A673 (cell line): ENCODE measurements at regions not wholly inside any gene's neighbourhood (a gene's known extent, or its start where the extent isn't known, plus 50 kb on each side); places are given as distances from the start of the nearest gene placed in this dataset.

Experiments
- BruUV-seq: library from RNA; stranded (reverse); fragments of 400-500 nt; replicated peaks from 2 replicates; lab custom pipeline; 2021; lab: Mats Ljungman, UMichigan
- CTCF ChIA-PET: fragments of 300-600 bp; sonication (Branson Sonifier 250); formaldehyde crosslinking; loops from one replicate; lab custom pipeline; 2022; ENCODE audit warnings: antibody characterized with exemption; lab: Charles Lee
- POLR2A ChIA-PET: fragments of 300-600 bp; sonication (Branson Sonifier 250); formaldehyde crosslinking; loops from one replicate; lab custom pipeline; 2022; ENCODE audit warnings: antibody characterized with exemption; ENCODE audit not compliant: low non-redundant PET; lab: Charles Lee
- DNase-seq: peaks from one replicate; pipeline ENCODE4 v3.0.0-alpha.2; 2015; ENCODE audit warnings: low spot score
- H3K27ac ChIP-seq: fragments of 200-600 bp; sonication (generic); 2 replicates; pipeline ENCODE4 v1.5.1; 2016; ENCODE audit warnings: mixed run types, low read depth, mild to moderate bottlenecking, mixed read lengths, antibody characterized with exemption, low read length; ENCODE audit not compliant: poor library complexity, severe bottlenecking
- H3K27me3 ChIP-seq: fragments of 200-600 bp; sonication (generic); replicated peaks from 2 replicates; pipeline ENCODE4 v1.6.1; 2017; ENCODE audit warnings: mixed run types, low read depth, mild to moderate bottlenecking, mixed read lengths, antibody characterized with exemption, low read length; ENCODE audit not compliant: insufficient read depth, poor library complexity
- H3K36me3 ChIP-seq: fragments of 200-600 bp; sonication (generic); 2 replicates; pipeline ENCODE4 v1.6.1; 2016; ENCODE audit warnings: mixed run types, mild to moderate bottlenecking, mixed read lengths, antibody characterized with exemption, low read length; ENCODE audit not compliant: insufficient read depth, poor library complexity, severe bottlenecking
- H3K4me1 ChIP-seq: fragments of 200-600 bp; sonication (generic); 2 replicates; pipeline ENCODE4 v1.6.1; 2017; ENCODE audit warnings: mixed run types, mild to moderate bottlenecking, mixed read lengths, antibody characterized with exemption, low read length; ENCODE audit not compliant: insufficient read depth, poor library complexity, severe bottlenecking
- H3K4me3 ChIP-seq: fragments of 200-600 bp; sonication (generic); 2 replicates; pipeline ENCODE4 v1.5.1; 2016; ENCODE audit warnings: low read depth, mixed run types, mild to moderate bottlenecking, mixed read lengths, low read length; ENCODE audit not compliant: poor library complexity, severe bottlenecking
- H3K9me3 ChIP-seq: fragments of 200-600 bp; sonication (generic); 2 replicates; pipeline ENCODE4 v1.6.1; 2016; ENCODE audit warnings: mixed run types, low read depth, mild to moderate bottlenecking, mixed read lengths, antibody characterized with exemption, low read length; ENCODE audit not compliant: poor library complexity, severe bottlenecking
- EZH2 ChIP-seq: fragments of 200-600 bp; sonication (generic); IDR thresholded peaks from 2 replicates; pipeline ENCODE4 v1.6.1; 2017; ENCODE audit warnings: borderline replicate concordance, low read depth, mild to moderate bottlenecking, mixed read lengths, antibody characterized with exemption, low read length; ENCODE audit not compliant: poor library complexity, severe bottlenecking
- intact Hi-C: fragments of 100-400 bp; cut with micrococcal nuclease; formaldehyde crosslinking; loops from one replicate; pipeline ENCODE4 v1.10.0; 2022; ENCODE audit not compliant: unreplicated experiment
- TF ChIP-seq, protein P1 (sequence below): fragments of 300-800, 200-600 bp; sonication (generic); conservative IDR thresholded peaks from 2 replicates; pipeline ENCODE4 v1.5.1; 2017; ENCODE audit warnings: low read depth, mild to moderate bottlenecking, antibody characterized with exemption, low read length, moderate library complexity, mixed read lengths

- H3K4me3 ChIP-seq, result no peak overlapping the region
- H3K36me3 ChIP-seq, result no peaks in the 10 kb centered on the region
- no peaks in the 10 kb centered on the region for H3K9me3 ChIP-seq
- H3K27me3 ChIP-seq, result no peaks in the 10 kb centered on the region
- no TSS peak for BruUV-seq
- no peak for TF ChIP-seq EZH2
- TF ChIP-seq, protein P1, sequence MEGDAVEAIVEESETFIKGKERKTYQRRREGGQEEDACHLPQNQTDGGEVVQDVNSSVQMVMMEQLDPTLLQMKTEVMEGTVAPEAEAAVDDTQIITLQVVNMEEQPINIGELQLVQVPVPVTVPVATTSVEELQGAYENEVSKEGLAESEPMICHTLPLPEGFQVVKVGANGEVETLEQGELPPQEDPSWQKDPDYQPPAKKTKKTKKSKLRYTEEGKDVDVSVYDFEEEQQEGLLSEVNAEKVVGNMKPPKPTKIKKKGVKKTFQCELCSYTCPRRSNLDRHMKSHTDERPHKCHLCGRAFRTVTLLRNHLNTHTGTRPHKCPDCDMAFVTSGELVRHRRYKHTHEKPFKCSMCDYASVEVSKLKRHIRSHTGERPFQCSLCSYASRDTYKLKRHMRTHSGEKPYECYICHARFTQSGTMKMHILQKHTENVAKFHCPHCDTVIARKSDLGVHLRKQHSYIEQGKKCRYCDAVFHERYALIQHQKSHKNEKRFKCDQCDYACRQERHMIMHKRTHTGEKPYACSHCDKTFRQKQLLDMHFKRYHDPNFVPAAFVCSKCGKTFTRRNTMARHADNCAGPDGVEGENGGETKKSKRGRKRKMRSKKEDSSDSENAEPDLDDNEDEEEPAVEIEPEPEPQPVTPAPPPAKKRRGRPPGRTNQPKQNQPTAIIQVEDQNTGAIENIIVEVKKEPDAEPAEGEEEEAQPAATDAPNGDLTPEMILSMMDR, result no peak
- ChIA-PET CTCF (no interaction called here), POLR2A (no interaction called here)
- H3K4me1 ChIP-seq, result no peaks in the 10 kb centered on the region
- intact Hi-C loops, result no loop called here
- DNase-seq, result no peak
- no peak overlapping the region for H3K27ac ChIP-seq
These were observed 342.1 kb downstream of the PHF14 start for GRCh38 chr7:11315666-11316258.

- Histone ChIP-seq H3K36me3 (no peaks in the 10 kb centered on the region), H3K4me3 (no peak overlapping the region), H3K27ac (no peak overlapping the region), H3K4me1 (no peaks in the 10 kb centered on the region), H3K9me3 (no peaks in the 10 kb centered on the region), H3K27me3 (no peaks in the 10 kb centered on the region)
- no peak for DNase-seq
- intact Hi-C loops, result no loop called here
- no TSS peak for BruUV-seq
- TF ChIP-seq, protein P1, result no peak
- no peak for TF ChIP-seq EZH2
- ChIA-PET POLR2A (no interaction called here), CTCF (no interaction called here)
These were observed 344.1 kb downstream of the PHF14 start for GRCh38 chr7:11317766-11318165.

DNA sequence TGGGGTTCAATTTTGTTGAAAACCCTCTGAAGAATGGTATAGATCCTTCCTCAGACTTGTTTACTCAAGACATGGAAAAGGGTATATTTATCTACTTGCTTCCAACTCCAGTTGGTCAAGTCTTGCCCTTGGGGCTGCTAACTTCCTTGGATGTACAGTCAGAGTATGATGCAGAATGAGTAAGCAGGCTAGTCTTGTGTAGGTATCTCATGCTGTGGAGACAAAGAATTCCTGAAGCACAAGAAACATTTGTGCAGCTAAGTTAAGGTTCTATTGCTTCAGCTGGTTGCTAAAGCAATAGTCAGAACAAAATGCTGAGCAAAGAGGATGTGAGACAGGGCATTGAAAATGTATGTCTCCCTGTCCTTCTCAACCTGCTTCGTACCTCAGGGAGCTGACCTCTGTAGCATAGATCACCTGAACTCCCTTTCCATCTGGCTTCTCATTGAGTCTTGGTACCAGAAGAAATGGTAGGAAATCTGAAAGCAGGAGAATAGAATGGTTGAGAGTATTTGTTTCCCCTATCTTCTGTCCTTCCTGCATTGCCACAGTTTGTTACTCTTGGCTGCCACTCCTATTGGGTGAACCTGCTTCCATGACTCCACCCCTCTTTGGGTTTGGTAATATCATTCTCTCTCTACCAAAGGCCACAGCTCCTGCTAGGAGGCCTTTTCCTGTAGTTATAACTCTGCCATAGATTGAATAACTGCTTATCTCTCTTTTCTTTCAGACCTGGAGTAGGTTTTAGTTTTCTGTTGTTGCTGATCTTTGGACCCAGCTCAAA lies 346.0 kb downstream of the PHF14 start:
- H3K4me1 ChIP-seq, result no peaks in the 10 kb centered on the region
- no peaks in the 10 kb centered on the region for H3K9me3 ChIP-seq
- intact Hi-C loops, result no loop called here
- H3K27me3 ChIP-seq, result no peaks in the 10 kb centered on the region
- no peak overlapping the region for H3K4me3 ChIP-seq
- no peak for DNase-seq
- no peak overlapping the region for H3K27ac ChIP-seq
- POLR2A ChIA-PET, result no interaction called here
- no TSS peak for BruUV-seq
- no peaks in the 10 kb centered on the region for H3K36me3 ChIP-seq
- CTCF ChIA-PET, result no interaction called here
- no peak for TF ChIP-seq EZH2
- TF ChIP-seq, protein P1, result no peak
